ENCODE measurements at regions not wholly inside any gene's neighbourhood (a gene's known extent, or its start where the extent isn't known, plus 50 kb on each side); places are given as distances from the start of the nearest gene placed in this dataset.
"Not testable (repeated sequence)": the region's sequence is repeated elsewhere in the genome, so short reads cannot be mapped to it uniquely, and the experiment has no call there.

- ATAC-seq (no peak), DNase-seq (ENCODE audit: low spot score in 2 of 2) (no peak)
- Mint-ChIP-seq H3K27ac (no peak overlapping the region), H3K4me1 (peaks cover 49% of the 10 kb centered on the region), H3K9me3 (no peaks in the 10 kb centered on the region), H3K36me3 (no peaks in the 10 kb centered on the region), H3K4me3 (no peak overlapping the region)
These were observed 87.1 kb upstream of the KCNA1 start for GRCh38 chr12:4822572-4822971.

DNA sequence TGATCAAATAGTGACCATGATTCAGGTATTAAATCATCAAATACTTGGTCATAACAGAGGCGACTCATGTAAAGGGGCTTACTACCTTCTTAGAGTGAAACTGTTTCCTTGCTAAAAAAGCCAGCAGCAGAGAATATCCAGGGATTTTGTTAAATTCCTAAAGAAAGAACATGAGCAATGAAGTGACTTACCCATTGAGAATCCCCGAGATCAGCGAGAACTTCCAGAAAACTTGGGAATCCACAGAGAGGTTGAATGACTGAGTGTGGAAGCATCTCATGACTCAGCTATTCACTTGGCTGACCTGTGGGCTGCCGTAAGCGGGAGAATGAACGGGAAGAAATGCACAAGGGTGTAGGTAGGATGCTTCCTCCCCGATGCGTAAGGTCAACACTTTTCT, 85.3 kb upstream of the KCNA1 start:
- ATAC-seq (no peak), DNase-seq (ENCODE audit: low spot score in 2 of 2) (no peak)
- Mint-ChIP-seq H3K4me3 (no peak overlapping the region), H3K36me3 (no peaks in the 10 kb centered on the region), H3K27ac (no peak overlapping the region), H3K4me1 (peaks cover 57% of the 10 kb centered on the region), H3K9me3 (no peaks in the 10 kb centered on the region)

DNA sequence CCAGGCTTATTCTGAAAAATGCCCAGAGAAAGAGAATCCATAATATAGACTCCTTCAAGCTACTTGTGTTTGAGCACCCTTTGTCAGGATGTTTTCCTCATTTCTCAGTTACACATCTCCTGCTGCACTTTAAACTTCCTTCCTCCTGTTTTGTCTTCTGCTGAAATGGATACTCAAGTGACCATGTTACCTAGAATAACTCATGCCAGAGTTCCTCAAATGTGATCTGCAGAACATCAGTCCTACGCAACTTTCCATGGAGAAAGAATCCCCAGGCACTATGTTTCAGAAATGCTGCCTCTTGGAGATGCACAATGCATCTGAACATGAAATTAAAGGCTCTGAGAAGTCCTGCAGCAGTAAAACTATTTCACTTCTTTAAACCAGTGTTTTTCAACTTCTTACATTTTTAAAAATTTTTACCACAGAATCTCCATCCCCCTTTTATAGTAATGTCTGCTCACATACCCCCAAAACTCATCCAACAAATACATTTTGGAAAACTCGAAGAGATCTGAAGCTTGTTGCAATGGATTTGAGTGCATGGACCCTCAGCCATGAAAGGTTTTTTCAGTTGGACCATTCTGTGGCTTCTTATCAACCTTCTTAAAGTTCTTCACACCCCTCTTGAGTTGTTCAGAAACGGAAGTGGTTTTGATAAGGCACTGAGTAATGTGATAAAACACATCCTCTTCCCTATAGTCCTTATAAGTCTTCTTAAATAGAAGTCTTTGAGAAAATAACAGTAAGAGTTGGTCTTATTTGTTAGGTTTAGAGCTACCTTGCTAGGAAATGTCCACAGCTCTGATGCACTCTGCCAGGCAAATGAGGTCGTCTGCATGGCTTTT, 84.5 kb upstream of the KCNA1 start:
- peaks cover 63% of the 10 kb centered on the region for H3K4me1 Mint-ChIP-seq
- ATAC-seq, result peak; percentile 67

DNA sequence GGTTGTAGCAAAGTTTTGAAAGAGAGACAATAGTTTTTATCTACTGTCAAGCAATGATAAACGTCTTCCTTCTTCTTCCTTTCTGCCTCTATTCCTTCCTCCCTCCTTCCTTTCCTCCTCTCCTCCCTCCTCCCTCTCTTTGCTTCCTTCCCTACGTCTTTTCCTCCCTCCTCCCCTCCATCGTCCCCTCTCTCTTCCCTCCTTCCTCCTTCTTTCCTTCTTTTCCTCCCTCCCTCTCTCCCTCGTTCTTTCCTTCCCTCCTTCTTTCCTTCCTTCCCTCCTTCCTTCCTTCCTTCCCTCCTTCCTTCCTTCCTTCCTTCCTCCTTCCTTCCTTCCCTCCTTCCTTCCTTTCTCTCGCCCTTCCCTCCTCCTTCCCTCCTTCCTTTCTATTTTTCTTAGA, 82.8 kb upstream of the KCNA1 start:
- H3K36me3 Mint-ChIP-seq, result no peaks in the 10 kb centered on the region
- DNase-seq (ENCODE audit: low spot score in 2 of 2) (no peak), ATAC-seq (no peak)
- H3K4me3 Mint-ChIP-seq, result no peak overlapping the region
- peak overlapping the region; percentile 23 for H3K27ac Mint-ChIP-seq
- H3K9me3 Mint-ChIP-seq, result no peaks in the 10 kb centered on the region
- peaks cover 71% of the 10 kb centered on the region for H3K4me1 Mint-ChIP-seq

More for the DNA sequence above, 84.5 kb upstream of the KCNA1 start:
- no peaks in the 10 kb centered on the region for H3K36me3 Mint-ChIP-seq
- no peaks in the 10 kb centered on the region for H3K9me3 Mint-ChIP-seq
- peak overlapping the region; percentile 23 for H3K27ac Mint-ChIP-seq
- DNase-seq (ENCODE audit: low spot score in 2 of 2), result no peak
- peak overlapping the region; percentile 21 for H3K4me3 Mint-ChIP-seq

- ATAC-seq, result no peak
- peaks cover 66% of the 10 kb centered on the region for H3K4me1 Mint-ChIP-seq
- no peaks in the 10 kb centered on the region for H3K36me3 Mint-ChIP-seq
These were observed 81.5 kb upstream of the KCNA1 start for GRCh38 chr12:4828176-4828575.

DNA sequence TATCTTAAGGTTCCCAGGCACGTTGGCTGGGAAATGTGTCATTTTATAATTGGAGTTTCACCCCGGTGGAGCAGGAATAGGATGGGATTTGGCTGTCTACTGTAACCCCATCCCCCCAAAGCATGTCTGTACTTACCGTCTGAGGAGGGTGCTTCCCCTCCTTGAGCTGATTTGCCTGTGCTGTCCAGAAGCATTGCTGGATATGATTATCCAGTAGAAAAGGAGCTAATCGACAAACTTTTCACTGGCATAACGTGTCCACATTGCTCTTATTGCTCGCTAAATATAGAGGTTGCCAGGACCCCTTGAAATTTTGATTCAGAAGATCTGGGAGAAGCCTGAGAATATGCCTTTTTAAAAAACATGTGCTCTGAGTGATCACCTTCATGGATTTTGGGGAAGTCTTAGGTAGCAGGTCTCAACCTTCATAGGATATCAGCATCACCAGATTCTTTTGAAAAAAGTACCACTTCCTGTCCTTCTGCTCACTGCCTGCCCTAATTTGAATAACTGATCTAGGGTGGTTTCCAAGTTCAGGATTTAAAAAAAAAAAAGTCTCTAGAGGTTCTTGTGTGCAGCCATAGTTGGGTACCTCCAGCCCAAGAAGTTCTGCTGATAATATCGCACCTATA, 80.4 kb upstream of the KCNA1 start:
- peak; percentile 85 for ATAC-seq
- Mint-ChIP-seq H3K4me3 (peak overlapping the region; percentile 66), H3K9me3 (no peaks in the 10 kb centered on the region), H3K4me1 (peaks cover 65% of the 10 kb centered on the region), H3K36me3 (no peaks in the 10 kb centered on the region), H3K27ac (peak overlapping the region; percentile 90)
- DNase-seq (ENCODE audit: low spot score in 2 of 2), result no peak

More at GRCh38 chr12:4828176-4828575, 81.5 kb upstream of the KCNA1 start:
- peak overlapping the region; percentile 66 for H3K4me3 Mint-ChIP-seq
- no peak overlapping the region for H3K27ac Mint-ChIP-seq
- DNase-seq (ENCODE audit: low spot score in 2 of 2), result no peak
- no peaks in the 10 kb centered on the region for H3K9me3 Mint-ChIP-seq

GRCh38 chr12:4829793-4830162, 79.9 kb upstream of the KCNA1 start:
- Mint-ChIP-seq H3K4me3 (peak overlapping the region; percentile 66), H3K27ac (peak overlapping the region; percentile 90), H3K9me3 (no peaks in the 10 kb centered on the region), H3K36me3 (no peaks in the 10 kb centered on the region), H3K4me1 (peaks cover 60% of the 10 kb centered on the region)
- no peak for DNase-seq (ENCODE audit: low spot score in 2 of 2)
- ATAC-seq, result peak; percentile 8

- Mint-ChIP-seq H3K36me3 (no peaks in the 10 kb centered on the region), H3K9me3 (no peaks in the 10 kb centered on the region), H3K27ac (peak overlapping the region; percentile 90), H3K4me1 (peaks cover 51% of the 10 kb centered on the region), H3K4me3 (peak overlapping the region; percentile 66)
- no peak for DNase-seq (ENCODE audit: low spot score in 2 of 2)
- no peak for ATAC-seq
These were observed 79.0 kb upstream of the KCNA1 start for GRCh38 chr12:4830556-4831210.

- H3K9me3 Mint-ChIP-seq, result no peaks in the 10 kb centered on the region
- H3K4me1 Mint-ChIP-seq, result peaks cover 30% of the 10 kb centered on the region
- no peak overlapping the region for H3K4me3 Mint-ChIP-seq
- DNase-seq (ENCODE audit: low spot score in 2 of 2), result no peak
- no peak for ATAC-seq
- H3K36me3 Mint-ChIP-seq, result no peaks in the 10 kb centered on the region
- H3K27ac Mint-ChIP-seq, result no peak overlapping the region
These were observed 76.7 kb upstream of the KCNA1 start for GRCh38 chr12:4833053-4833452.

DNA sequence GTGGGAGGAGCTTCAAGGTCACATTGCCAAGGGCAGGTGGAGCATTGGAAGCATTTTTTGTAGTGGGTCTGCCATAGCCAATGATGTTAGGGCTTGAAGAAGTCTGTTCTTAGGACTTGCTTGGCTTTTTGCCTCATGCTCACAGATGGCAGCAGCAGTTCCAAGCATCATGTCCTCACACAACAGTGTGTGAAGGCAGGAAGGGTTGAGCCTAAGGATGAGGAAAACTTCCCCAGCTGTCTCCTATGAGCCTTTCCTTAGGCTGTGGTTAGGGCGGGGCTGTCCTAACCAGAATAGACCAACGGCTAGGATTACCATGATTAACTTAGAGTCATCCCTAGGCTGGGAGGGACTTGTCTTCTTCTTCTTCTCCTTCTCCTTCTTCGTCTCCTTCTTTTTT, 76.2 kb upstream of the KCNA1 start:
- DNase-seq (ENCODE audit: low spot score in 2 of 2), result no peak
- Mint-ChIP-seq H3K9me3 (no peaks in the 10 kb centered on the region), H3K36me3 (no peaks in the 10 kb centered on the region), H3K27ac (no peak overlapping the region), H3K4me3 (no peak overlapping the region), H3K4me1 (peaks cover 25% of the 10 kb centered on the region)
- ATAC-seq, result no peak

DNA sequence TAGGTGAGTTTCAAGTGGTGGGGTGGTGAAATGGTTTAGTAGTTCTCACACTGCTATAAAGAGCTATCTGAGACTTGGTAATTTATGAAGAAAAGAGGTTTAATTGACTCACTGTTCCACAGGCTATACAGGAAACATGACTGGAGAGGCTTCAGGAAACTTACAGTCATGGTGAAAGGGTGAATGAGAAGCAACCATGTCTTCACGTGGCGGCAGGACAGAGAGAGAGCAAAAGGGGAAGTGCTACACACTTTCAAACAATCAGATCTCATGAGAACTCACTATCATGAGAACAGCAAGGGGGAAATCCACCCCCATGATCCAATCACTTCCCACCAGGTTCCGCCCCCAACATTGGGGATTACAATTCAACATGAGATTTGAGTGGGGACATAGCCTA, 67.3 kb upstream of the KCNA1 start:
- ATAC-seq, result peak; percentile 79
- DNase-seq (ENCODE audit: low spot score in 2 of 2); H3K4me1 Mint-ChIP-seq; H3K9me3 Mint-ChIP-seq; H3K27ac Mint-ChIP-seq; H3K4me3 Mint-ChIP-seq; H3K36me3 Mint-ChIP-seq: not testable (repeated sequence)

DNA sequence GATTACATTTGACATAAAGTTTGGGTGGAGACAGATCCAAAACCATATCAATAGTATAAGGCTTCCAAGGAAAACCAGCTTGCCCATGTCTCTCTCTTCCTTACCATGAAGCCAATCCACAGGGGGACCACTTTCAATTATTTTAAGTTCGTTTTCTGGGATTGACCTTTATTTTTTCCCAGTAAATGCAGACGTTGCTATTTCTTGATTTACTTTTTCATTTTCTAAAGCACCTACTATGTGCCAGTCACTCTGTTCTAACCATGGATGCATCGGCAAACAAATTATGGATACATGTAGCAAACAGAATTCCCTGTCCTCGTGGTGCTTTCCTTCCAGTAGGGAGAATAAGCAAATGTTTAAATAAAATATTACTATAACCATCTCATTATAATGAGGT, 65.8 kb upstream of the KCNA1 start:
- DNase-seq (ENCODE audit: low spot score in 2 of 2), result no peak
- Mint-ChIP-seq H3K36me3 (no peaks in the 10 kb centered on the region), H3K9me3 (peaks cover 7% of the 10 kb centered on the region), H3K4me1 (peaks cover 8% of the 10 kb centered on the region), H3K4me3 (no peak overlapping the region), H3K27ac (no peak overlapping the region)
- ATAC-seq, result no peak

- Mint-ChIP-seq H3K4me1 (peaks cover under 1% of the 10 kb centered on the region), H3K27ac (no peak overlapping the region)
- ATAC-seq, result no peak
These were observed 62.0 kb upstream of the KCNA1 start for GRCh38 chr12:4847713-4848112.

DNA sequence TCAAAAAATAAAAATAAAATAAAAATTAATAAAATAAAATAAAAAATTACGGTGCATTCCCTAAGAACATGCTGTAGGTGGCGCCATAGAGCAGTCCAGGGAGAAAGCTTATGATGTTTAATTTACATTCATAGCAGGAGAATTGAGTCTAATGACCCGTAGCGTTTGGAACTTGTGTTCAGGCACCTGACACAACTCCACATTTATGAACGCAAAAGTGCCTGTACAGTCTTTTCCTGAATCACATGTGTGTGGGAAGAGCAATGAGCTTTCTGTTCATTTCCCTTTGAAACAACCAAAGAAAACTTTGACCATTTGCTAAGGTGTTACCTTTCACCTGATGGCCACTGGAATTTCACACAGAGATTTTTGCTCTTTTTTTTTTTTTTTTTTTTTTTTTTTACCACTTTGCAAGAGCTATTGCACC, 60.6 kb upstream of the KCNA1 start:
- Mint-ChIP-seq H3K9me3 (no peaks in the 10 kb centered on the region), H3K4me1 (no peaks in the 10 kb centered on the region), H3K36me3 (no peaks in the 10 kb centered on the region), H3K4me3 (no peak overlapping the region), H3K27ac (no peak overlapping the region)
- no peak for ATAC-seq
- DNase-seq (ENCODE audit: low spot score in 2 of 2), result no peak

More at GRCh38 chr12:4847713-4848112, 62.0 kb upstream of the KCNA1 start:
- Mint-ChIP-seq H3K36me3 (no peaks in the 10 kb centered on the region), H3K9me3 (peaks cover under 1% of the 10 kb centered on the region), H3K4me3 (no peak overlapping the region)
- DNase-seq (ENCODE audit: low spot score in 2 of 2), result no peak

- Mint-ChIP-seq H3K9me3 (no peaks in the 10 kb centered on the region), H3K4me1 (no peaks in the 10 kb centered on the region), H3K36me3 (no peaks in the 10 kb centered on the region), H3K27ac (no peak overlapping the region), H3K4me3 (no peak overlapping the region)
- DNase-seq (ENCODE audit: low spot score in 2 of 2), result no peak
- no peak for ATAC-seq
These were observed 59.8 kb upstream of the KCNA1 start for GRCh38 chr12:4849795-4850345.

All from stimulated activated effector memory CD8-positive, alpha-beta T cell treated with anti-CD3 and anti-CD28 coated beads, Interleukin-12 subunit alpha, Interleukin-12 subunit beta, amount 100 ng/mL, for 72 hours (primary cell).